Left hindlimb (tissue), 1 donor: ENCODE measurements at regions not wholly inside any gene's neighbourhood (a gene's known extent, or its start where the extent isn't known, plus 50 kb on each side); places are given as distances from the start of the nearest gene placed in this dataset.

Experiments
- DNase-seq: peaks from one replicate; pipeline ENCODE4 v3.0.0-alpha.2; 2018

GRCh38 chr17:79273660-79274059, 199.0 kb downstream of the ENGASE start:
- DNase-seq, result no peak

- DNase-seq, result no peak
Observed at GRCh38 chr17:79272666-79273219, 198.1 kb downstream of the ENGASE start.

GRCh38 chr17:79272220-79272619, 197.6 kb downstream of the ENGASE start:
- DNase-seq, result no peak

GRCh38 chr17:79269620-79270019, 195.0 kb downstream of the ENGASE start:
- DNase-seq, result no peak

- DNase-seq, result no peak
Observed at GRCh38 chr17:79263191-79263590, 188.6 kb downstream of the ENGASE start.

GRCh38 chr17:79262624-79263023, 188.0 kb downstream of the ENGASE start:
- DNase-seq, result no peak

- no peak for DNase-seq
Observed at GRCh38 chr17:79261355-79262072, 186.9 kb downstream of the ENGASE start.

GRCh38 chr17:79258843-79259242, 184.2 kb downstream of the ENGASE start:
- DNase-seq, result no peak

- no peak for DNase-seq
Observed at GRCh38 chr17:79258041-79258440, 183.4 kb downstream of the ENGASE start.

- no peak for DNase-seq
Observed at GRCh38 chr17:79255926-79256585, 181.4 kb downstream of the ENGASE start.

GRCh38 chr17:79255456-79255855, 180.8 kb downstream of the ENGASE start:
- DNase-seq, result no peak

GRCh38 chr17:79255046-79255445, 180.4 kb downstream of the ENGASE start:
- DNase-seq, result no peak

GRCh38 chr17:79252886-79253285, 178.3 kb downstream of the ENGASE start:
- no peak for DNase-seq

GRCh38 chr17:79251824-79252223, 177.2 kb downstream of the ENGASE start:
- DNase-seq, result no peak

- DNase-seq, result no peak
Observed at GRCh38 chr17:79249929-79250521, 175.4 kb downstream of the ENGASE start.

- no peak for DNase-seq
Observed at GRCh38 chr17:79248843-79249493, 174.3 kb downstream of the ENGASE start.

- DNase-seq, result no peak
Observed at GRCh38 chr17:79246225-79247190, 171.9 kb downstream of the ENGASE start.

GRCh38 chr17:79244665-79245064, 170.0 kb downstream of the ENGASE start:
- DNase-seq, result no peak

- no peak for DNase-seq
Observed at GRCh38 chr17:79243996-79244395, 169.4 kb downstream of the ENGASE start.

GRCh38 chr17:79243603-79243990, 169.0 kb downstream of the ENGASE start:
- DNase-seq, result no peak

GRCh38 chr17:79242873-79243602, 168.4 kb downstream of the ENGASE start:
- DNase-seq, result no peak
